GM21825 (cell line): ENCODE measurements at regions not wholly inside any gene's neighbourhood (a gene's known extent, or its start where the extent isn't known, plus 50 kb on each side); places are given as distances from the start of the nearest gene placed in this dataset.

Source experiments
- ATAC-seq: cut with Tn5 transposase; IDR thresholded peaks from one replicate; pipeline ENCODE4 v1.9.1; 2021; ENCODE audit warnings: mild to moderate bottlenecking, moderate library complexity; ENCODE audit not compliant: unreplicated experiment

GRCh38 chr18:22034276-22034675, 135.1 kb upstream of the GATA6 start:
- no peak for ATAC-seq

- no peak for ATAC-seq
These were observed 128.9 kb upstream of the GATA6 start for GRCh38 chr18:22040533-22040932.

- no peak for ATAC-seq
These were observed 125.6 kb upstream of the GATA6 start for GRCh38 chr18:22043837-22044236.

- ATAC-seq = no peak
These were observed 124.7 kb upstream of the GATA6 start for GRCh38 chr18:22044474-22045220.

- ATAC-seq = no peak
These were observed 124.0 kb upstream of the GATA6 start for GRCh38 chr18:22045221-22045918.

- no peak for ATAC-seq
These were observed 122.9 kb upstream of the GATA6 start for GRCh38 chr18:22046473-22046872.

- ATAC-seq = no peak
These were observed 121.9 kb upstream of the GATA6 start for GRCh38 chr18:22047485-22047884.

- no peak for ATAC-seq
These were observed 121.2 kb upstream of the GATA6 start for GRCh38 chr18:22048221-22048620.

GRCh38 chr18:22048932-22049615, 120.3 kb upstream of the GATA6 start:
- ATAC-seq = no peak

GRCh38 chr18:22052405-22053105, 116.8 kb upstream of the GATA6 start:
- ATAC-seq = no peak

GRCh38 chr18:22055466-22056238, 113.7 kb upstream of the GATA6 start:
- no peak for ATAC-seq

GRCh38 chr18:22056950-22057349, 112.4 kb upstream of the GATA6 start:
- no peak for ATAC-seq

- no peak for ATAC-seq
These were observed 111.4 kb upstream of the GATA6 start for GRCh38 chr18:22057908-22058527.

- ATAC-seq = no peak
These were observed 109.0 kb upstream of the GATA6 start for GRCh38 chr18:22060361-22060760.

GRCh38 chr18:22063102-22063501, 106.3 kb upstream of the GATA6 start:
- no peak for ATAC-seq

GRCh38 chr18:22063672-22064071, 105.7 kb upstream of the GATA6 start:
- no peak for ATAC-seq

- ATAC-seq = no peak
These were observed 104.8 kb upstream of the GATA6 start for GRCh38 chr18:22064581-22064980.

- ATAC-seq = no peak
These were observed 104.1 kb upstream of the GATA6 start for GRCh38 chr18:22065311-22065710.

GRCh38 chr18:22066083-22066485, 103.3 kb upstream of the GATA6 start:
- no peak for ATAC-seq

- no peak for ATAC-seq
These were observed 102.3 kb upstream of the GATA6 start for GRCh38 chr18:22067109-22067508.
